CD4-positive, alpha-beta T cell (primary cell): ENCODE measurements at regions not wholly inside any gene's neighbourhood (a gene's known extent, or its start where the extent isn't known, plus 50 kb on each side); places are given as distances from the start of the nearest gene placed in this dataset.

Experiments
- ATAC-seq: fragments of 200-7000 bp; cut with Tn5 transposase; one replicate; pipeline ENCODE4 v1.10.0; 2022; ENCODE audit warnings: mild to moderate bottlenecking; ENCODE audit not compliant: poor library complexity
- CTCF ChIA-PET: fragments of 350-600 bp; sonication (Branson Sonifier 250); formaldehyde crosslinking; loops from one replicate; lab custom pipeline; 2021; ENCODE audit warnings: antibody characterized with exemption, inconsistent platforms; lab: Charles Lee
- POLR2A ChIA-PET: fragments of 350-600 bp; sonication (Branson Sonifier 250); formaldehyde crosslinking; loops from one replicate; lab custom pipeline; 2021; ENCODE audit warnings: antibody characterized with exemption, inconsistent platforms; lab: Charles Lee
- DNase-seq, 14 experiments: peaks; one replicate each; pipeline ENCODE4 v3.0.0-alpha.2; 2013 to 2020; ENCODE audit warnings: mixed read lengths in 2 of 14
- H3K27ac ChIP-seq, 2 donors: one replicate each; pipeline versions ENCODE4 v1.5.1 to v1.7.0; 2013; ENCODE audit warnings: low read length in 2 of 2, low read depth in 1 of 2, mild to moderate bottlenecking in 1 of 2
- H3K27me3 ChIP-seq, 2 experiments: 1 replicate in 1 of 2; 2 replicates in 1 of 2; pipeline versions ENCODE4 v1.6.1 to v1.7.0; 2013; ENCODE audit warnings: low read length in 2 of 2, control low read depth in 1 of 2, mild to moderate bottlenecking in 1 of 2, moderate library complexity in 1 of 2; ENCODE audit not compliant: insufficient read depth in 2 of 2, control insufficient read depth in 1 of 2
- H3K36me3 ChIP-seq: one replicate; pipeline ENCODE4 v1.6.1; 2013; ENCODE audit warnings: low read length, control low read depth; ENCODE audit not compliant: insufficient read depth
- H3K4me1 ChIP-seq: one replicate; pipeline ENCODE4 v1.6.1; 2013; ENCODE audit warnings: low read length, control low read depth; ENCODE audit not compliant: insufficient read depth
- H3K4me3 ChIP-seq: one replicate; pipeline ENCODE4 v1.5.1; 2013; ENCODE audit warnings: mild to moderate bottlenecking, low read length, moderate library complexity
- H3K9me3 ChIP-seq, 2 experiments: 1 replicate in 1 of 2; 2 replicates in 1 of 2; pipeline versions ENCODE4 v1.6.1 to v1.7.0; 2013; ENCODE audit warnings: low read length in 2 of 2, mild to moderate bottlenecking in 2 of 2, control low read depth in 1 of 2, moderate library complexity in 1 of 2; ENCODE audit not compliant: control insufficient read depth in 1 of 2, insufficient read depth in 1 of 2
- H3K27ac Mint-ChIP-seq: one replicate; pipeline ENCODE4 v1.8.0; 2020; ENCODE audit warnings: mixed read lengths
- H3K27me3 Mint-ChIP-seq: one replicate; pipeline ENCODE4 v1.8.0; 2021; ENCODE audit warnings: mixed read lengths
- H3K36me3 Mint-ChIP-seq: one replicate; pipeline ENCODE4 v1.8.0; 2021; ENCODE audit warnings: low read depth, mixed read lengths
- H3K4me1 Mint-ChIP-seq: one replicate; pipeline ENCODE4 v1.8.0; 2021; ENCODE audit warnings: low read depth, mixed read lengths
- H3K4me3 Mint-ChIP-seq: one replicate; pipeline ENCODE4 v1.8.0; 2020; ENCODE audit warnings: mild to moderate bottlenecking, mixed read lengths
- H3K9me3 Mint-ChIP-seq: one replicate; pipeline ENCODE4 v1.8.0; 2020; ENCODE audit warnings: mixed read lengths
- intact Hi-C, 2 experiments: fragments of 100-400 bp; cut with DNase I in 1 of 2; cut with micrococcal nuclease in 1 of 2; formaldehyde crosslinking; loops; one replicate each; pipeline versions ENCODE4 v1.15.1 to v1.9.0; 2023 to 2025; cut with DNase I, micrococcal nuclease
- TF ChIP-seq, protein P1 (sequence below): fragments of 200-600 bp; IDR thresholded peaks from one replicate; pipeline ENCODE4 v1.8.0; 2022; ENCODE audit warnings: antibody characterized with exemption, mild to moderate bottlenecking

DNA sequence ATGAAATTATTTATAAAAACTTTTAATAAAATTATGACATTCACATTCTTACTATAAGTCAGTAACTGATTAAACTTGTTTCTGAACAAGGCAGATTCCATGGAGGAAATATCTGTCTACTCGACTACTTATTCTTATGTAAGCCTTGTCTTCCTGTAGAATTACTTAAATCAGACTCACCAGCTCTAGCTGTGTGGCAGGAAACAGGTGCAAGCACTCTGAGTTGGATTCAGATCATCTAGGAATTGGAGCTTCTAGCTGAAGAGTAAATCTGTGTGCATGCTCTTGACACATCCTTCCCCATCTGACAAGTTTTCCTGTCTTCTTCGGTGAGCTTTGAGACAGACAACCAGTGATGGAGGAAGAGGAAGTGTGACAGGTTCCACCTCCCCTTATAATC is 284.7 kb downstream of the TRIB2 start:
- DNase-seq (no peak), ATAC-seq (no peak)
- Mint-ChIP-seq H3K9me3 (no peaks in the 10 kb centered on the region), H3K4me1 (no peaks in the 10 kb centered on the region), H3K36me3 (no peaks in the 10 kb centered on the region), H3K27ac (no peak overlapping the region), H3K27me3 (no peaks in the 10 kb centered on the region), H3K4me3 (no peak overlapping the region)
- Histone ChIP-seq H3K4me1 (no peaks in the 10 kb centered on the region), H3K9me3 (no peaks in the 10 kb centered on the region), H3K4me3 (no peak overlapping the region), H3K27ac (no peak overlapping the region), H3K27me3 (no peaks in the 10 kb centered on the region), H3K36me3 (no peaks in the 10 kb centered on the region)
- intact Hi-C loops = no loop called here
- ChIA-PET CTCF (no interaction called here), POLR2A (no interaction called here)
- TF ChIP-seq, protein P1, sequence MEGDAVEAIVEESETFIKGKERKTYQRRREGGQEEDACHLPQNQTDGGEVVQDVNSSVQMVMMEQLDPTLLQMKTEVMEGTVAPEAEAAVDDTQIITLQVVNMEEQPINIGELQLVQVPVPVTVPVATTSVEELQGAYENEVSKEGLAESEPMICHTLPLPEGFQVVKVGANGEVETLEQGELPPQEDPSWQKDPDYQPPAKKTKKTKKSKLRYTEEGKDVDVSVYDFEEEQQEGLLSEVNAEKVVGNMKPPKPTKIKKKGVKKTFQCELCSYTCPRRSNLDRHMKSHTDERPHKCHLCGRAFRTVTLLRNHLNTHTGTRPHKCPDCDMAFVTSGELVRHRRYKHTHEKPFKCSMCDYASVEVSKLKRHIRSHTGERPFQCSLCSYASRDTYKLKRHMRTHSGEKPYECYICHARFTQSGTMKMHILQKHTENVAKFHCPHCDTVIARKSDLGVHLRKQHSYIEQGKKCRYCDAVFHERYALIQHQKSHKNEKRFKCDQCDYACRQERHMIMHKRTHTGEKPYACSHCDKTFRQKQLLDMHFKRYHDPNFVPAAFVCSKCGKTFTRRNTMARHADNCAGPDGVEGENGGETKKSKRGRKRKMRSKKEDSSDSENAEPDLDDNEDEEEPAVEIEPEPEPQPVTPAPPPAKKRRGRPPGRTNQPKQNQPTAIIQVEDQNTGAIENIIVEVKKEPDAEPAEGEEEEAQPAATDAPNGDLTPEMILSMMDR = no peak

DNA sequence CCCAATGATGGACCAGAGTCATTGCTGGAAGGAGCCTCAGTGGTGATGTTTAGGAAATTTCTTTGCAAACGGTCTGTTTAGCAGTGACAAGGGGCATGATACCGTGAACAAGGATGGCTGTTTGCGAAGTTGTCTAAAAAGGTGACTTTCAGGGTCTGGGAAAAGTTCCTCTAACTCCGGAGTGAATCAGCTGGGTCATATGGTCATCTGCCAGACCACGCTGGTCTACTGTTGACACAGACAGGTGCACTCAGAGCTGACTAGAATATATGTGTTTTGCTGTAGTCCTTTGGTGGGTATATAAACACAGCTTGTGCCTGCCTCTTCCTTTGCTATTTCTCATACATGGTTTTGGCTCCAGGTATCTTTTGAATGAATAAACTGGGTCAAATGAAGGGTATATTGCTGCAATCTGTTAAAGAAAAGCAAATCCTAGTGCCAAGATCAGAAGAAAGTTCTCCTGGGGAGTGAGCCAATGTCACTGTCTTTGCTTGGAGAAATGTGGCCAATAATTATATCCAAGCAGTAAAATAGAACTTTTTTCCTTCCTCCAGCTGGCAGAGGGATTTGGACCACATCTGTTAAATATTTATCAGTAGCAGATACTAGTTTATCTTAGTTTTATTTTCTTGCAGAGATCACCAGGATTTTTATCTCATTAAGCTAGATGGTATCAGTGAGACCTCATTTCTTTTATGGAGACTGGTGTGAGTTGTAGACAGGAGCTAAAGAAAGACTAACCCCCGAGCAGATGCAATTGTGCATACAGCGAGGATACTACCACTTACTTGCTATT is 286.0 kb downstream of the TRIB2 start:
- no peaks in the 10 kb centered on the region for H3K9me3 Mint-ChIP-seq
- Histone ChIP-seq H3K9me3 (no peaks in the 10 kb centered on the region), H3K4me1 (no peaks in the 10 kb centered on the region), H3K27ac (no peak overlapping the region), H3K4me3 (no peak overlapping the region), H3K27me3 (peaks cover 0 to 4% of the 10 kb centered on the region in 2 experiments), H3K36me3 (no peaks in the 10 kb centered on the region)
- intact Hi-C loops = no loop called here
- no peaks in the 10 kb centered on the region for H3K36me3 Mint-ChIP-seq
- H3K27me3 Mint-ChIP-seq = no peaks in the 10 kb centered on the region
- H3K27ac Mint-ChIP-seq = no peak overlapping the region
- DNase-seq (no peak), ATAC-seq (no peak)
- POLR2A ChIA-PET = no interaction called here
- CTCF ChIA-PET = no interaction called here
- H3K4me3 Mint-ChIP-seq = no peak overlapping the region
- peaks cover 5% of the 10 kb centered on the region for H3K4me1 Mint-ChIP-seq
- TF ChIP-seq, protein P1 = no peak

DNA sequence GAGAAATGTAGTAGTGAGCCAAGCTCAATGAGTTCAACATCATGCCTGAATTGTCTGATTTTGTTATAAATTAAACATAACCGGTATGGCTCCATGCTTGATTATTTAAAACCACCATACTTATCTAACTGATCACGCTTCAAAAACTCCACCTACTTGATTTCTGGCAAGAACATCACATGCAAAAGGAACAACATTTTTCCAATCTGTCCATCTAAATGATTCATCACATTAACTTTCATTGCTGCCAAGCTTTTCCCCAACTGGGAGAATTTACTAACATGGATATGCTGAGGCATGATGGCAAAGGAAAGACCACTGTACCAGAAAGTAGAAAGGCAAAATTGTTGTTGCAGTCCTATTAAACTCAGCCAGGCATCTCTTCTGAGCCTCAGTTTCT is 286.8 kb downstream of the TRIB2 start:
- peaks cover 0 to 4% of the 10 kb centered on the region in 2 experiments for H3K27me3 ChIP-seq
- POLR2A ChIA-PET = no interaction called here
- H3K4me3 Mint-ChIP-seq = no peak overlapping the region
- no peak overlapping the region for H3K27ac ChIP-seq
- CTCF ChIA-PET = interaction anchor here (1.2 kb wide), 1 partner anchor 33 kb away, joined by 3 read pairs; no protein-coding TSS in a partner anchor
- no peaks in the 10 kb centered on the region for H3K9me3 ChIP-seq
- H3K9me3 Mint-ChIP-seq = no peaks in the 10 kb centered on the region
- H3K4me1 ChIP-seq = no peaks in the 10 kb centered on the region
- H3K27me3 Mint-ChIP-seq = no peaks in the 10 kb centered on the region
- H3K4me1 Mint-ChIP-seq = peaks cover 5% of the 10 kb centered on the region
- TF ChIP-seq, protein P1 = no peak
- H3K36me3 ChIP-seq = no peaks in the 10 kb centered on the region
- intact Hi-C loops = no loop called here
- no peak for DNase-seq
- H3K36me3 Mint-ChIP-seq = no peaks in the 10 kb centered on the region
- no peak overlapping the region for H3K27ac Mint-ChIP-seq
- no peak for ATAC-seq
- H3K4me3 ChIP-seq = no peak overlapping the region
